ENCODE measurements at regions not wholly inside any gene's neighbourhood (a gene's known extent, or its start where the extent isn't known, plus 50 kb on each side); places are given as distances from the start of the nearest gene placed in this dataset.

DNA sequence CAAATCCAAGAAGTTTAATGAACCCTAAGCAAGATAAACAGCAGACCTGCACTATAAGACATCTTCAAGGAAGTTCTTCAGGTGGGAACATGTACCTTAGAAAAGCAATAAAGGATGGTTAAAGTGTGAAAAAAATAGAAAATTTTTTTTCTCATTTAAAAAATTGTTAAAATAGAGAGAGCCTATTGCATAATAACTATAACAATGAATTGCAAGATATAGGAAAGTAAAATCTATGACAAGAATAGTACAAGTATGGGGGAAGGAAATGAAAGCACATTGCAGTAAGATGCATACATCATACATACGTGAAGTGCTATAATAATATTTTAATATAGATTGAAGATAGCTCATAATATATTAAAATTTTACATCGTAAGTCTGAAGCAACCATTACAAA, 310.1 kb upstream of the KCNMB2 start:
- TF ChIP-seq POLR2AphosphoS5 (IDR thresholded peaks at IDR 0.05; ENCODE audit: low read depth, low read length) (no peak), TAF1 (IDR thresholded peaks at IDR 0.05; ENCODE audit: borderline replicate concordance, insufficient read depth, low read length) (no peak), SIN3A (IDR thresholded peaks at IDR 0.05; ENCODE audit: borderline replicate concordance, insufficient read depth, low read length) (no peak), FOXP2 (optimal IDR thresholded peaks at IDR 0.05; ENCODE audit: borderline replicate concordance, extremely low read depth, extremely low read length, insufficient read depth) (no peak)
- TF ChIP-seq, protein P1, sequence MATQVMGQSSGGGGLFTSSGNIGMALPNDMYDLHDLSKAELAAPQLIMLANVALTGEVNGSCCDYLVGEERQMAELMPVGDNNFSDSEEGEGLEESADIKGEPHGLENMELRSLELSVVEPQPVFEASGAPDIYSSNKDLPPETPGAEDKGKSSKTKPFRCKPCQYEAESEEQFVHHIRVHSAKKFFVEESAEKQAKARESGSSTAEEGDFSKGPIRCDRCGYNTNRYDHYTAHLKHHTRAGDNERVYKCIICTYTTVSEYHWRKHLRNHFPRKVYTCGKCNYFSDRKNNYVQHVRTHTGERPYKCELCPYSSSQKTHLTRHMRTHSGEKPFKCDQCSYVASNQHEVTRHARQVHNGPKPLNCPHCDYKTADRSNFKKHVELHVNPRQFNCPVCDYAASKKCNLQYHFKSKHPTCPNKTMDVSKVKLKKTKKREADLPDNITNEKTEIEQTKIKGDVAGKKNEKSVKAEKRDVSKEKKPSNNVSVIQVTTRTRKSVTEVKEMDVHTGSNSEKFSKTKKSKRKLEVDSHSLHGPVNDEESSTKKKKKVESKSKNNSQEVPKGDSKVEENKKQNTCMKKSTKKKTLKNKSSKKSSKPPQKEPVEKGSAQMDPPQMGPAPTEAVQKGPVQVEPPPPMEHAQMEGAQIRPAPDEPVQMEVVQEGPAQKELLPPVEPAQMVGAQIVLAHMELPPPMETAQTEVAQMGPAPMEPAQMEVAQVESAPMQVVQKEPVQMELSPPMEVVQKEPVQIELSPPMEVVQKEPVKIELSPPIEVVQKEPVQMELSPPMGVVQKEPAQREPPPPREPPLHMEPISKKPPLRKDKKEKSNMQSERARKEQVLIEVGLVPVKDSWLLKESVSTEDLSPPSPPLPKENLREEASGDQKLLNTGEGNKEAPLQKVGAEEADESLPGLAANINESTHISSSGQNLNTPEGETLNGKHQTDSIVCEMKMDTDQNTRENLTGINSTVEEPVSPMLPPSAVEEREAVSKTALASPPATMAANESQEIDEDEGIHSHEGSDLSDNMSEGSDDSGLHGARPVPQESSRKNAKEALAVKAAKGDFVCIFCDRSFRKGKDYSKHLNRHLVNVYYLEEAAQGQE (IDR thresholded peaks at IDR 0.05; ENCODE audit: insufficient read depth in 1 of 2, low read depth in 2 of 2, low read length in 2 of 2) = no peak

DNA sequence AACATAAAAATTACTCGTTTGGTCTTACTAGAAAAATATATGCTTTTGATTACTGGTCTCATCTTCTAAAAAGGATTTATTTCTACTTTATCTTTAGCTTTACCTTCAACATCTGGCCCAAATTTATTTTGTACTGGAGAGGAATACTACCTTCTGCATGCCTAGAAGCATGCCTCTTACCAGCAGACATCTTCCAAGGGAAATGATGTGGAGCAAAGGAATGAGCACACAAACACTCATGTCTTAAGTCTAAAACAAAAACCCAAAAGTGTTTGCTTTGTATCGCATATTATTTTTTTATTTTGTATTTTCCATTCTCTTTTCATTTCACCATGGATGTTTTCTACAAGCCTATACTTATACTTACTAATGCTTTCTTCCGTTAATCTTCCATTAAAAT, 304.6 kb upstream of the KCNMB2 start:
- TF ChIP-seq POLR2AphosphoS5 (IDR thresholded peaks at IDR 0.05; ENCODE audit: low read depth, low read length) (no peak), FOXP2 (optimal IDR thresholded peaks at IDR 0.05; ENCODE audit: borderline replicate concordance, extremely low read depth, extremely low read length, insufficient read depth) (no peak), SIN3A (IDR thresholded peaks at IDR 0.05; ENCODE audit: borderline replicate concordance, insufficient read depth, low read length) (no peak), TAF1 (IDR thresholded peaks at IDR 0.05; ENCODE audit: borderline replicate concordance, insufficient read depth, low read length) (no peak)
- TF ChIP-seq, protein P1 (IDR thresholded peaks at IDR 0.05; ENCODE audit: insufficient read depth in 1 of 2, low read depth in 2 of 2, low read length in 2 of 2) = no peak

DNA sequence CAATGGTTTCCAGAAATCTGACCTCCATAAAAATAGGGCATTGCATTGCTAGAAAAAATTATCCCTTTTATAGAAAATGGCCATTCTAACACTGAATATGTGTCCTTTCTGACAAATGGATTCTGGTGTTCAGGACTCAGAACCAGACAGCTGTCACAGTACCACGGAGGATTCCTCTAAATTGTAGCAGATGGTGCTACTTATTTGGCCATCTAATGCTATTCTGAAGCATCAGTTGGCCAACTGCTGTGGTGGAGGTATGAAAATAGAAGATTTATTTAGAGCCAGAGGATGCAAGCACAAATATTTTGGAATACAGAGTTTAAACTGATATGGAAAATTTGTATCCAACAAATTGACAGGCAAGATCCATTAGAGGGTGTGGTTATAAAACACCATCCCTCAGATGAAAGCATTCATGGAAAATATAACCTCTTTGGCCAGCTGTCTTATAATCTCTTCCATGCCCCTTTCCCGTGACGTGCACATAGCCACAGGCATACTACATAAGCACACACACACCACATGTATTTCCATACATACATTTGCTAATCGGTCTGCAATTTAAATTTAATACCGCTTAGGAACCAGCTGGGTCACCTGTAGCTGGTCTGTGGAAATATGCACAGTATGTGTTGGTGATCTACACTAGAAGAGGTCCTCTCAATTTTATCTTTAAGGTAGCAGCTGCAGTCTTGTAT, 302.7 kb upstream of the KCNMB2 start:
- TF ChIP-seq TAF1 (IDR thresholded peaks at IDR 0.05; ENCODE audit: borderline replicate concordance, insufficient read depth, low read length) (no peak), FOXP2 (optimal IDR thresholded peaks at IDR 0.05; ENCODE audit: borderline replicate concordance, extremely low read depth, extremely low read length, insufficient read depth) (no peak), SIN3A (IDR thresholded peaks at IDR 0.05; ENCODE audit: borderline replicate concordance, insufficient read depth, low read length) (no peak), POLR2AphosphoS5 (IDR thresholded peaks at IDR 0.05; ENCODE audit: low read depth, low read length) (no peak)
- TF ChIP-seq, protein P1 (IDR thresholded peaks at IDR 0.05; ENCODE audit: insufficient read depth in 1 of 2, low read depth in 2 of 2, low read length in 2 of 2) = no peak

DNA sequence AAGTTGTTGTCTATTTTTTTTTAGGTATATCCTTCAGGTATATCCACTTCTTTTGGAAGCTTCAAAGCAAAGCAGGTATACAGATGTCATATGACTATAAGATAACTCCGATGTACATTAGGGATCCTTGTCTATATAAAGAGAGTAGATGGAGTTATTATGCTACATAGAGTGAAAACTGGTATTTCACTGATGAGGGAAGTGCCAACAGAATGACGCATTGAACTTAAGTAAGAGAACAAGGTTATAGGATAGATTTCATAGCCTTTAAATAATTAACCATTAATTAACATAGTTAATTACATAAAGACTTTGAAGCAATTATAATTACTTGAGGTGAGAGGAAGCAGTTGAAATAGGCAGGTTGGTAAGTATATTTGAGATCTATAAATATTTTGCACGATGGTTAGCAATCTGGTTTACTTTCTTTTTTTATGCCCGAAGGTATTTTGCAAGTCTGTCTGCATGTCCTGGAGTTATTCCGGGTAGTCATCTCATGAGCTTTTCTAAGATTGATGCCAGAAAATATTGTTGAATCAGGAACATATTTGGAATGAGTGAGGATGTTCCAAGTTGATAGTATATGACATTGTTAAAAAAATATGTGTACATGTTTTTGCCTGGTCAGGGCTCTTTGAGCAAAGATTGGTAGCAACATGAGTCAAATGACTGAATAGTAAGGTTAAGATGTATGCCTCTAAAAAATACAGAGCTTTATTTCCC, 299.5 kb upstream of the KCNMB2 start:
- TF ChIP-seq SIN3A (IDR thresholded peaks at IDR 0.05; ENCODE audit: borderline replicate concordance, insufficient read depth, low read length) = no peak
- no peak for TF ChIP-seq FOXP2 (optimal IDR thresholded peaks at IDR 0.05; ENCODE audit: borderline replicate concordance, extremely low read depth, extremely low read length, insufficient read depth)
- TF ChIP-seq, protein P1 (IDR thresholded peaks at IDR 0.05; ENCODE audit: insufficient read depth in 1 of 2, low read depth in 2 of 2, low read length in 2 of 2) = no peak
- no peak for TF ChIP-seq TAF1 (IDR thresholded peaks at IDR 0.05; ENCODE audit: borderline replicate concordance, insufficient read depth, low read length)
- no peak for TF ChIP-seq POLR2AphosphoS5 (IDR thresholded peaks at IDR 0.05; ENCODE audit: low read depth, low read length)
